Activated gamma-delta T cell treated with Interleukin-2 at 50 U/mL for 16 hours (primary cell): ENCODE measurements at regions not wholly inside any gene's neighbourhood (a gene's known extent, or its start where the extent isn't known, plus 50 kb on each side); places are given as distances from the start of the nearest gene placed in this dataset.
A peak's percentile ranks its signal among the peaks of the same experiment; 100 is the strongest.

Experiments used
- DNase-seq: peaks from one replicate; pipeline ENCODE4 v3.0.0-alpha.2; 2020

DNA sequence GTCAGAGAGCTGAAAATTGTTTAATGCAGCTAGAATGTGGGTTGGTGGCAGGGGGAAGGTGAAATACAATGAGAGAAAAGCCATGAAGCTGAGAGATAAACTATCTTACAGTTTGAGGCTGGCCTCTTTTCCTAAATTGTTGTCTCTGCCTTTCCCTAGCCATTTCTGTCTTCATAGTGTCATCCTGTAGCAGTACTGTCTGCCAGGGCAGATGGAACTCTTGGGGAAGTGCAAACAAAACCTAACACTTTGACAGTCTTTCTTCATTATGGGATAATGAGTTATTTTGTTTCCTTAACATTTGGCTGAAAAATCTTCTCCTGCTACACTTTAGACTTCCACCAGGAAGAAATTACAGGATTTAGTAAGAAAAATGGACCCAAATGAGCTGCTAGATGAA is 197.8 kb upstream of the ARX start:
- DNase-seq: no peak

DNA sequence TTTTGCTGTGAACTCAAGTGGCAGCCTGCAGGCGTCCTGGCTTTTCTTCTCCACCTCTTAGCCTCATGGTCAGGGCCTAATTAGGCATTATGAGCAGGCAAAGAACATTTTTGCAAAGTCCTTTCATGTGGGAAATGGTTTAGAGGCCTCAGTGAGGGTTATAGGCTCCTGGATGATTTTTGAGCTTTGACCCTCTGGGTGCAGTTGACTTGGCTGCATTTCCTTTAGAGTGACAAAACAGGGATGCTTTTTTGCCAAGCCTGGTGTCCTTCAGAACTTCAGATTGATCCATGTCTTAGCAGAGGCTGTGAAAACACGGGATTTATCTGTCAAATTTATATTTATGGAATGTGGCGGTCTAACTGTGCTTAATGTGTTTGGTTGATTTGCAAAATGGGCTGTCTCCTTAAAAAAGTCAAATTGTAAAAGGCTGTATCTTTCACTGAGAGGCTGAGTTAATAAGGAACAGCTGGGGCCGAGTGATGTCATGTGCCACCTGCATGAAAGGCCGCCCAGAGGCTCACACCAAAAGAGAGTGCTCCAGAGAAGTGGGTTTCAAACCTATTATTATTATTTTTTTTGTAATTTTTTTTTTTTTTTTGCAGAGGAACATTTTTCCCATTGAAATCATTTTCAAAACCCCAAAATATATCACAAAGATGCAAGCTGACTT is 192.2 kb upstream of the ARX start:
- no peak for DNase-seq

DNA sequence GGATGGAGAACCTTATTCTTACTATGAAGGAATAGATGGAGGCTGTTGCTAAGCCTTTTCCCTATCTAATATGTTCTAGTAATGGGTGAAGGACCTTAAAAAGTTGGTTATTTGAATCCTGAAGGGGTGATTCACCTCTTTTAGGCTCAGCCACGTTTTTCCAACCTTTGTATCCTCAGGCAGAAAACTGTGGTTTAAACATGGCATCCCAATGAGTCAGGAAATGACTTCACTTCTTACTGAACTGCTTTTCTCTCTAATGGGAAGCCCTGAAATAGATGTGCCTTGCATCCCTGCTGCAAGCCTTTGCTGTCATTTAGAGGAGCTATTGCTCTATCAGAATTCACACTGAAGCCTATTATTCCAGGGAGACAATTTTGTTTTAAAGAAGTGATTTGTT is 191.0 kb upstream of the ARX start:
- no peak for DNase-seq

GRCh38 chrX:25204182-25204581 is 188.4 kb upstream of the ARX start:
- DNase-seq: no peak

- no peak for DNase-seq
Observed at GRCh38 chrX:25202827-25203226, 187.1 kb upstream of the ARX start.

DNA sequence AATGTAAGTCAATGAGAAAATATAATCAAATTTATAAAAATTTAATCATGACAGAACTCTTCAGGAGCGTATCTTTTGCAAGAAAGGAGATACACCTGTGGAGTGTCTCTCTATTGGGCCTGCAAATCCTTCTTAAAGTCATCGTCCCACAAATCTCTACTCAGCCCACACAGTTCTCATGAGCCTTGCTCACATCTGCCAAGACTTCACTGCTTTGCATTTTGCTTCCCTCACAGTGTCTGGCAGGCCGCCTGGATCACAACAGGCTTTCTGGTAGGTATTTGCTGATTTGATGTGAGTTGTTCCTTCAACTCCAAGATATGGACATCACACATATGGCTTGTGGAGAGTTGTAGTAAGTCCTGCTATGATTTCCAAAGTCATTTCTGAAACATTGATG is 183.1 kb upstream of the ARX start:
- DNase-seq: no peak

- DNase-seq: no peak
Observed at GRCh38 chrX:25198253-25198652, 182.5 kb upstream of the ARX start.

DNA sequence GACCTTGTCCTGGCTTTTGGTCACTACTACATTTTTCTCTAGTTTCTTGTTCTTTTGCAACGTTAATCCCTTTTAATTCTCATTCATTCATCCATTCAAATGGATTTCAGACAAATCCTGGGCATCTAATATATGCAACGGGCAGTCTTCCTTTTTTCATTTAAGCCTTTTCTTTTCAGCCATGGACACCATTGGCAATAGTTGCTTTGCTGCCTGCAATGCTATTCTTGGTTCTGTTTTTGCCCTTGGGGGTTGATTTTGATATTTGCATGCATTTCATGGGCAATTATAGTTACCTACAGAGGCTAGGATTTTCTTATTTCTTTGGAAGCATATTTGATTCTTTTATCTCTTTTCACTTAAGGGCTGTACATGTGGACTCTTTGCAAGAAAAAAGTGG is 180.5 kb upstream of the ARX start:
- no peak for DNase-seq

DNA sequence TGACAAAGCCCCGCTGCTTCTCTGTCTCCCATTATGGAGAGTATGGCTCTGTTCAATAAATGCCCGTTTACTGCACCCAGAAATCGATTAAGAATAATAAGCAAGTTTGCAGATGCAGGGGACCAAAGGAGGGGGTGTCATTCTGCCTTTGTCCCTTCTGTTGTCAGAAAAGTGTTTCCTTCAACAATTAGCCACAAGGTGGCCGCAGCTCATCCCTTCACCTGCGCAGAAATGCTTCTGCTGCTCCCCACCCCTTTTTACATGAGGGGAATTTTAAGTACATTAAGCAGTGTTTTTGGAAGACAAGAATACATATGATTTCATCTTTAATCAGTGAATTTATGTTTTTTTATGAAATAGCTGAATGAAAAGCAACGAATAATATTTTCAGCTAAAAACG is 175.6 kb upstream of the ARX start:
- no peak for DNase-seq

DNA sequence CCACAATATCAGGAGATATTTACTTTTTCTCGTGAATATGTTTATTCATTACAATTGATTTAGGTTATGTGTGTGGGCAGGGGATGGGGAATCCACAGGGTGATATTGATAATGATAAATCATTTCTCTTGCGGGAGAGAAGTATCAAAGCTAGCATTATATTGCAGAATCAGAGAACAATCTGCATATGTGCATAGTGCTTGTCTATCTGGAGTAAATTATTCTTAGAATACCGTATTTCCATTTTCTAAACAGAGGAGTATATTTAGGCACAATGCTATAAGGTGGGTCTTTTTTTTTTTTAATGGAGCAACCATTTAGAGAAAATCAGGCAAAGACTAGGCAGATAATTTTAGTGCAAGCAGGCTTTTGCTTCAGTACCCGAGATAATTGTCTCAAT is 166.0 kb upstream of the ARX start:
- DNase-seq: no peak

DNA sequence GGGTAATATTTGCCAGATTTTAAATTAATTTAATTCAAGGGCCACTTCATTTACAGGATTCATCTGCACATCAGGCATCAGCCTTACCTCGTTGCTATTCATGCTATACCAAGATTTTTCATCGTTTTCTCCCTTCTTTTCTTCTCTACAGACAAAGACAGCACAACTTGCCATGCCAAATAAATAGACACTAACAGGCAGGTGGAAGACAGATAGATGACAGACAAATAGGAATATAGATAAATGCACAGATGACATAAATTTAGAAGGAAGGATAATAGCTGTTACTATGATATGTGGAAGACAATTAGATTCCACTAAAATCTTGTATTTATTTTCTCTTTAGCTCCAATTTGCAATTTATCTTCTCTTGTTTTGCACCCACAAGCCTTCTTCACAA is 164.5 kb upstream of the ARX start:
- no peak for DNase-seq

- no peak for DNase-seq
Observed at GRCh38 chrX:25178555-25178954, 162.8 kb upstream of the ARX start.

DNA sequence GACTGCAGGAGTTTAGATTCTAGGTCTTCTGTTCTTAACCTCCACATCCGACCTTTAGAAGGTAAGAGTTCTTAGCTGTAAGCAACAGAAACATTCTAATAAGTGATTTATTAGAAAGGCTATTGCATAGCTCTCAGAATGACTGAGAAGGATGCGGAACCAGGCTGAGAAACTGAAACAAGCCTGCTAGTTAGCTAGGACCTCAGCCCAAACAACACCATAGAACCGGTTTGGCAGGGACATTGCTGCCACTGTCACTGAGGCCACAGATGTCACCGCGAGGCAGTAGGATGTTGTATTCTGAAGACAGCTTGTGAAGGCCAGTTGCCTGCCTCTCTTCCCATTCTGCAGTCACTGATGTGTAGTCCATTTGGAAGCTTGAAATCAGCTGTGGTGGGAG is 160.0 kb upstream of the ARX start:
- DNase-seq: no peak

GRCh38 chrX:25175171-25175570 is 159.4 kb upstream of the ARX start:
- DNase-seq: no peak

DNA sequence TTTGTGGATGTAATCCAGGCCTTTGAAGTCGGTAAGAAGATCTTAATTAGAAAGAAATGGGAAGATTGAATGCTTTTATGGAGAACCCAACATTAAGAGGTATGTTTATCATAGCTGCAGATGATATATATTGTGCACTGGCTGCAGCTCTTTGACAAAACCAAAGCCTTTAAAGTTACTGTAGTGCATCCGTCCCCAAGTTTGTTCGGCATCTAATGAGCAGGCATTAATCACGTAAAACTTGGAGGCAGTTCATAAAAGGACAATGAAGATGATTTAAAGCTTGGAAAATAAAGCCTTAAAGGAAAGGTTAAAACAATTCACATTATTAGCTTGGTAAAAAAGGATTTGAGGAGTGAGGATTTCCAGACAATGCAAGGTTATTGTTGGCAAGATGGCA is 150.8 kb upstream of the ARX start:
- no peak for DNase-seq

GRCh38 chrX:25166145-25166544 is 150.4 kb upstream of the ARX start:
- no peak for DNase-seq

GRCh38 chrX:25158635-25159034 is 142.9 kb upstream of the ARX start:
- DNase-seq: no peak

DNA sequence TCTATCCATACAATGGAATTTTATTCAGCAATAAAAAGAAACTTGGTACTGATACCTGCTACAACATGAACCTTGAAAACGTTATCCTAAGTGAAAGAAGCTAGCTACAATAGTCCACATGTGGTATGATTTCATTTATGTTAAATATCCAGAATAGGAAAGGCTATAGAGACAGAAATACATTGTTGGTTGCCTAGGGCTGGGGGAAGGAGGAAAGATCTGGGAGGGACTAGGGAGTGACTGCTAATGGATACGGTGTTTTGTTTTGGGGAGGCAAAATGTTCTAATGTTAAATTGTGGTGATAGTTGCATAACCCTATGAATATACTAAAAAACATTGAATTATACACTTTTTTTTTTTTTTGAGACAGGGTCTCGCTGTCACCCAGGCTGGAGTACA is 141.1 kb upstream of the ARX start:
- no peak for DNase-seq

- no peak for DNase-seq
Observed at GRCh38 chrX:25156323-25156722, 140.6 kb upstream of the ARX start.

DNA sequence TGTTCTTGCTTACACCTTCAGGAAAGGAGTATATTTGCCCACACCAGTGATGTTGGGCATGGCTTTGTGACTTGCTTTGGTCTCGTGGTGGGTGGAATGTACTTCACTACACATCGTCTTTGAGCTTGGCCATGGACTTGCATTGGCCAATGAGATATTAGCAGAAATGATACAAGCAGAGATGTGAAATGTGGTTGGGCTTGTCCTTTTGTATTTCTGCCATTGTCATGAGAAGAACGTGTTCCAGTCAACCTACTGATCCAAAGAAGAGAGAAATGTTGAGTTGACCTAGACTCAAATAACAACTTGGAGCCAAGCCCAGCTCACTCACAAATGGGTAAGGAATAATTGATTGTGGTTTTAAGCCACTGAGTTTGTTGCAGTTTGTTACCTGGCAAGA is 138.4 kb upstream of the ARX start:
- no peak for DNase-seq

DNA sequence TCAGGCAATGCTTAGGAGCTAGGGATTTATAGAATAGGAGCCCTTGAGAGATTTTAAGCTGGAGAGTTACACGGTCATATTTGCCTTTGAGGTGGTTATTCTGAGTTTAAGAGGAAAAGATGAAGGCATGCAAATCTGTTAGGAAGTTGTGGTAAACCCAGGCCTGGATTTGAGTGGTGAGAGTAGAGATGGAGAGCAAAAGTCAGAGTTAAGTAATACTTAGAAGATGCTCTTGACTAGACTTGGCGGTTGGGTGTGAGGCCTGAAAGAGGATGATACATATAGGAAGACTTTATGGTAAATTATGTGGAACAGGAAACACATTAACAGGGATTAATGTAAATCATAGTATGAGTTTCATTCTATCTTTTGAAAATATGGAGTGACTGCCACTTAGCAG is 136.0 kb upstream of the ARX start:
- DNase-seq: no peak

GRCh38 chrX:25144043-25144940 is 128.5 kb upstream of the ARX start:
- peak; percentile 20 for DNase-seq

DNA sequence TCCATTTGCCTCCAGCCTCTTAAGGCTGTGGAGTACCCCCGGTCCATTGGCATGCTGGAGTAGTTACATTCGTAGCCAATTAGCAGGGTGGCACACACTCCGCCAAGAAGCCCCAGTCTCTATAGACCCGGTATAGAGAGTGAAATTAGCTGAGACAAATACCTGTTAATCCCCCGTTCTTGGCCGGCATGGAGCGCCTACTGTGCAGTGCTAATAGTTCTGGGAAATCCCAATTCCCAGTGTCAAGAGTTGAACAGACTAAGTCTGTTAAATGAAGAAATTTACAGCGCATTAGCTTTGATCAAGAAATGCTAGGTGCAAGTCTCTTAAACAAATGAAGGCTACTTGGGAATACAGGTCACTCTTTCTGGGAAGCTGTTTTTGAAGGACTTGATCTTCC is 127.8 kb upstream of the ARX start:
- DNase-seq: no peak

GRCh38 chrX:25141684-25142083 is 125.9 kb upstream of the ARX start:
- no peak for DNase-seq

DNA sequence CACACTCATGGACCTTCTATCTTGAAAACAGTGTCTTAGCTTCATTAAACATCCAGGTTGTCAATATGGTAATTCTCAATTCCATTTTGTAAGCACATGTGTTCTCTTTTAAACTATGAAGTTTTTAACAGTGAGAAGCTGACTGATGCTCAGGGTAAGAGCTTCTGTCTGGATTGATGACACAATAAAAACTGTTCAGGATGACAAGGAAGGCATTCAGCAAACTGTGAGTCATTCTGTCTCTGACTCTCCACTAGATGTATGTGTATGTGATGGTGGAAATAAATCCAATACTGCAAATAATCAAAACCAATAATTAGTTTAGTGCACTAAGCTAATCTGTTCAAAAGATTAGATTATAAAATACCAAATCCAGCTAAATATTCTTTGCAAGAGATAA is 115.3 kb upstream of the ARX start:
- no peak for DNase-seq
